SK-N-SH treated with all-trans-retinoic acid at 6 μM for 48 hours (cell line): ENCODE measurements at regions not wholly inside any gene's neighbourhood (a gene's known extent, or its start where the extent isn't known, plus 50 kb on each side); places are given as distances from the start of the nearest gene placed in this dataset.

Experiments used
- ARNTL ChIP-seq: fragments of 450-650 bp; formaldehyde crosslinking; IDR thresholded peaks from 2 replicates; pipeline ENCODE4 v1.5.0; 2020; ENCODE audit warnings: low read depth, mild to moderate bottlenecking, moderate library complexity, borderline replicate concordance
- BACH2 ChIP-seq: fragments of 250-450 bp; sonication (Bioruptor Pico); IDR thresholded peaks from 2 replicates; pipeline ENCODE4 v1.9.0; 2021; ENCODE audit warnings: mild to moderate bottlenecking, borderline replicate concordance
- CREB5 ChIP-seq: fragments of 250-450 bp; sonication (Bioruptor Pico); IDR thresholded peaks from 2 replicates; pipeline ENCODE4 v1.5.1; 2020; ENCODE audit warnings: low read depth, mild to moderate bottlenecking, moderate library complexity
- CSDC2 ChIP-seq: fragments of 250-450 bp; sonication (Bioruptor Pico); IDR thresholded peaks from 2 replicates; pipeline ENCODE4 v1.5.0; 2020; ENCODE audit warnings: mild to moderate bottlenecking, moderate library complexity
- CSRNP3 ChIP-seq: fragments of 250-450 bp; sonication (Bioruptor Pico); IDR thresholded peaks from 2 replicates; pipeline ENCODE4 v1.5.1; 2021; ENCODE audit warnings: mild to moderate bottlenecking, moderate library complexity
- PATZ1 ChIP-seq: fragments of 250-450 bp; sonication (Bioruptor Pico); IDR thresholded peaks from 2 replicates; pipeline ENCODE4 v1.8.0; 2020; ENCODE audit warnings: mild to moderate bottlenecking, moderate library complexity, borderline replicate concordance
- RARB ChIP-seq: fragments of 250-450 bp; sonication (Bioruptor Pico); IDR thresholded peaks from 2 replicates; pipeline ENCODE4 v1.8.0; 2021; ENCODE audit warnings: mild to moderate bottlenecking, moderate library complexity
- TOX ChIP-seq: fragments of 250-450 bp; sonication (Bioruptor Pico); IDR thresholded peaks from 2 replicates; pipeline ENCODE4 v1.8.0; 2021; ENCODE audit warnings: mild to moderate bottlenecking, moderate library complexity, borderline replicate concordance
- TSHZ2 ChIP-seq: fragments of 250-450 bp; sonication (Bioruptor Pico); IDR thresholded peaks from 2 replicates; pipeline ENCODE4 v1.5.0; 2020; ENCODE audit warnings: mild to moderate bottlenecking, moderate library complexity
- ZFP3 ChIP-seq: fragments of 250-450 bp; sonication (Bioruptor Pico); IDR thresholded peaks from 2 replicates; pipeline ENCODE4 v1.5.0; 2020; ENCODE audit warnings: mild to moderate bottlenecking, moderate library complexity
- ZFP30 ChIP-seq: fragments of 450-650 bp; formaldehyde crosslinking; IDR thresholded peaks from 2 replicates; pipeline ENCODE4 v1.5.0; 2022; ENCODE audit warnings: mild to moderate bottlenecking, moderate library complexity
- ZNF8 ChIP-seq: fragments of 450-650 bp; formaldehyde crosslinking; IDR thresholded peaks from 2 replicates; pipeline ENCODE4 v1.5.0; 2020; ENCODE audit warnings: mild to moderate bottlenecking, moderate library complexity

- TF ChIP-seq CSDC2 (no peak), CSRNP3 (CRISPR knock-in tag) (no peak), TOX (CRISPR knock-in tag) (no peak), CREB5 (CRISPR knock-in tag) (no peak), ZFP30 (CRISPR knock-in tag) (no peak), RARB (CRISPR knock-in tag) (no peak), PATZ1 (no peak), ZFP3 (CRISPR knock-in tag) (no peak), BACH2 (CRISPR knock-in tag) (no peak), ARNTL (no peak), ZNF8 (no peak), TSHZ2 (CRISPR knock-in tag) (no peak)
These were observed 68.6 kb upstream of the PPP3CA start for GRCh38 chr4:101415962-101416361.
